GM12878 (cell line): ENCODE measurements at regions not wholly inside any gene's neighbourhood (a gene's known extent, or its start where the extent isn't known, plus 50 kb on each side); places are given as distances from the start of the nearest gene placed in this dataset.

Source experiments
- ATAC-seq: fragments of 200-7000 bp; cut with Tn5 transposase; 3 replicates; pipeline ENCODE4 v1.9.1; 2020; ENCODE audit warnings: mild to moderate bottlenecking, moderate library complexity
- BruUV-seq: library from RNA; stranded (reverse); fragments of 400-500 nt; replicated peaks from 2 replicates; lab custom pipeline; 2021; lab: Mats Ljungman, UMichigan
- CTCF ChIA-PET: fragments of 300-600 bp; sonication (Branson Sonifier 250); formaldehyde crosslinking; extraction: SDS; loops from one replicate; lab custom pipeline; 2021; ENCODE audit warnings: inconsistent platforms; lab: Yijun Ruan, JAX
- POLR2A ChIA-PET: fragments of 350-600 bp; formaldehyde crosslinking; extraction: SDS; loops from one replicate; lab custom pipeline; 2021; ENCODE audit warnings: inconsistent platforms; lab: Charles Lee
- RAD21 ChIA-PET: fragments of 300-600 bp; sonication (Branson Sonifier 250); formaldehyde crosslinking; loops from one replicate; lab custom pipeline; 2023; ENCODE audit warnings: antibody characterized with exemption; ENCODE audit not compliant: unreplicated experiment; lab: Charles Lee
- SMC1A ChIA-PET: fragments of 300-600 bp; sonication (Branson Sonifier 250); formaldehyde crosslinking; loops from one replicate; lab custom pipeline; 2023; ENCODE audit not compliant: unreplicated experiment, uncharacterized antibody; lab: Charles Lee
- DNase-seq: peaks from one replicate; pipeline ENCODE4 v3.0.0-alpha.2; 2011; ENCODE audit warnings: low read depth, low spot score
- FAIRE-seq: peaks from 3 replicates; lab custom pipeline; 2011; peaks lifted over from hg19 to GRCh38; lab: Jason Lieb, UNC
- H2AFZ ChIP-seq: 2 replicates; pipeline ENCODE4 v1.6.0; 2011; ENCODE audit warnings: low read depth, low read length, control low read depth; ENCODE audit not compliant: control insufficient read depth
- H3K27ac ChIP-seq: 2 replicates; pipeline ENCODE4 v1.5.1; 2011; ENCODE audit warnings: control low read depth; ENCODE audit not compliant: control insufficient read depth, insufficient read depth
- H3K27me3 ChIP-seq, 2 experiments: replicated peaks in 1 of 2; 2 replicates each; pipeline versions ENCODE4 v1.6.0 to v1.6.1; 2011; ENCODE audit warnings: low read length in 1 of 2; ENCODE audit not compliant: control insufficient read depth in 2 of 2, insufficient read depth in 2 of 2
- H3K36me3 ChIP-seq, 2 experiments: 2 replicates each; pipeline ENCODE4 v1.5.1; 2011; ENCODE audit warnings: low read length in 1 of 2; ENCODE audit not compliant: control insufficient read depth in 2 of 2, insufficient read depth in 2 of 2
- H3K4me1 ChIP-seq: 2 replicates; pipeline ENCODE4 v1.6.1; 2011; ENCODE audit warnings: mild to moderate bottlenecking, low read length, moderate library complexity, mixed read lengths; ENCODE audit not compliant: control insufficient read depth, insufficient read depth
- H3K4me2 ChIP-seq: 2 replicates; pipeline ENCODE4 v1.6.0; 2011; ENCODE audit warnings: control low read depth; ENCODE audit not compliant: control insufficient read depth, insufficient read depth
- H3K4me3 ChIP-seq: fragments of 200-600 bp; sonication (generic); 2 replicates; pipeline ENCODE4 v1.5.1; 2016
- H3K79me2 ChIP-seq: 2 replicates; pipeline ENCODE4 v1.6.0; 2011; ENCODE audit warnings: low read length; ENCODE audit not compliant: control insufficient read depth, insufficient read depth
- H3K9ac ChIP-seq: 2 replicates; pipeline ENCODE4 v1.8.0; 2011; ENCODE audit warnings: low read length, control low read depth, mixed read lengths; ENCODE audit not compliant: control insufficient read depth, insufficient read depth
- H3K9me3 ChIP-seq: replicated peaks from 3 replicates; pipeline ENCODE4 v1.5.1; 2011; ENCODE audit warnings: mild to moderate bottlenecking, low read length; ENCODE audit not compliant: control insufficient read depth, insufficient read depth
- H4K20me1 ChIP-seq: 2 replicates; pipeline ENCODE4 v1.6.0; 2011; ENCODE audit not compliant: control insufficient read depth, insufficient read depth
- LARP7 ChIP-seq: fragments of 450-650 bp; IDR thresholded peaks from 2 replicates; pipeline ENCODE4 v1.6.1; 2017; ENCODE audit warnings: mild to moderate bottlenecking
- SPI1 ChIP-seq: IDR thresholded peaks from 2 replicates; pipeline ENCODE4 v1.6.1; 2011; ENCODE audit warnings: low read depth, mild to moderate bottlenecking, low read length, moderate library complexity, borderline replicate concordance; ENCODE audit not compliant: insufficient read depth
- ZNF24 ChIP-seq: fragments of 450-650 bp; IDR thresholded peaks from 2 replicates; pipeline ENCODE4 v1.6.1; 2017; ENCODE audit warnings: antibody characterized with exemption, mild to moderate bottlenecking
- WGBS: methylation state at CpG from one replicate; pipeline ENCODE4 v1.1.6; 2016; ENCODE audit warnings: low lambda C conversion rate; ENCODE audit not compliant: insufficient replicate concordance, insufficient coverage; ENCODE audit errors: missing lambda C conversion rate; 5-methylcytosine and 5-hydroxymethylcytosine counted together
- in situ Hi-C: fragments of 300-500 bp; cut with MboI; formaldehyde crosslinking; loops from 9 replicates; pipeline ENCODE4 v1.14.3; 2018; ENCODE audit warnings: mixed read lengths
- intact Hi-C: fragments of 100-400 bp; cut with micrococcal nuclease; formaldehyde crosslinking; loops from one replicate; pipeline ENCODE4 v1.14.2; 2022; ENCODE audit not compliant: unreplicated experiment

DNA sequence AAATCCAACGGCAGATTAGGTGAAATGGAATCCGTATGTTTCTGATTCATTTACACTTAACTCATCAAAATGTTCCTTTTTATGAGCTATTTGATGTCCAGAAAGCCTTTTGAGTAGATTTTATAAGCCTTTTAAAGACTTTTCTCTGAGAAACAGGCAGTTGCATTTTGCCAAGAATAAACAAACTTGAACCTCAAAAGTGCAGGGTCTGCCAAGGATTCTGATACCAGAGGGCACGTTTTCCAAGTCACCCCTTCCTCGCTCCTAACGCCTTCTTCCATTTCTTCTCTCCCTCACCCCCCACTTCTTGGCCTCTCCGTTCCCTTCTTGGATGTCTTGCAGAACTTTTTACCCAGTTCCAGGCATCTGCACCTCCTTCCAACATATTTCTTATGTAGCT lies 200.6 kb upstream of the TBX3 start:
- TF ChIP-seq ZNF24, result no peak
- CTCF ChIA-PET, result no interaction called here
- no peak for ATAC-seq

GRCh38 chr12:114882083-114882482 lies 198.1 kb upstream of the TBX3 start:
- RAD21 ChIA-PET, result no interaction called here
- whole genome bisulfite sequencing, result 36% methylated on average over 4 of the region's 4 CpGs

More for the DNA sequence above, 200.6 kb upstream of the TBX3 start:
- ChIA-PET RAD21 (no interaction called here), SMC1A (no interaction called here), POLR2A (no interaction called here)
- intact Hi-C loops, result no loop called here
- Histone ChIP-seq H3K4me3 (no peak overlapping the region), H2AFZ (no peak overlapping the region), H3K4me2 (no peak overlapping the region), H3K27ac (no peak overlapping the region), H3K79me2 (no peaks in the 10 kb centered on the region), H4K20me1 (no peaks in the 10 kb centered on the region), H3K4me1 (no peaks in the 10 kb centered on the region), H3K27me3 (no peaks in the 10 kb centered on the region), H3K9me3 (no peaks in the 10 kb centered on the region), H3K36me3 (no peaks in the 10 kb centered on the region), H3K9ac (no peak overlapping the region)
- 11% methylated on average over 6 of the region's 6 CpGs for WGBS
- DNase-seq (no peak), FAIRE-seq (no peak)
- no TSS peak for BruUV-seq
- in situ Hi-C loops, result no loop called here

More at GRCh38 chr12:114882083-114882482, 198.1 kb upstream of the TBX3 start:
- CTCF ChIA-PET, result no interaction called here
- H3K4me1 ChIP-seq, result no peaks in the 10 kb centered on the region
- TF ChIP-seq SPI1 (no peak), LARP7 (no peak)
- no peak overlapping the region for H3K9ac ChIP-seq
- SMC1A ChIA-PET, result interaction anchor here (1.2 kb wide), 1 partner anchor 23 kb away, joined by 3 read pairs; no protein-coding TSS in a partner anchor
- H2AFZ ChIP-seq, result no peak overlapping the region
- POLR2A ChIA-PET, result no interaction called here
- H3K36me3 ChIP-seq, result no peaks in the 10 kb centered on the region
- no peaks in the 10 kb centered on the region for H3K9me3 ChIP-seq
- no peaks in the 10 kb centered on the region for H3K79me2 ChIP-seq
- BruUV-seq, result no TSS peak
- H4K20me1 ChIP-seq, result no peaks in the 10 kb centered on the region
- no peaks in the 10 kb centered on the region for H3K27me3 ChIP-seq
- intact Hi-C loops, result no loop called here
- no peak overlapping the region for H3K4me2 ChIP-seq
- no peak for ATAC-seq
- in situ Hi-C loops, result no loop called here
- no peak overlapping the region for H3K4me3 ChIP-seq
- no peak for FAIRE-seq
- no peak overlapping the region for H3K27ac ChIP-seq
- DNase-seq, result no peak
